ENCODE measurements at regions not wholly inside any gene's neighbourhood (a gene's known extent, or its start where the extent isn't known, plus 50 kb on each side); places are given as distances from the start of the nearest gene placed in this dataset.

GRCh38 chr5:125897089-125897488 lies 526.1 kb upstream of the GRAMD2B start:
- no peak for TF ChIP-seq CREB1 (IDR thresholded peaks at IDR 0.05)
- TF ChIP-seq CREB1 (CRISPR knock-in tag; IDR thresholded peaks at IDR 0.05) = no peak
- TF ChIP-seq, protein P1, sequence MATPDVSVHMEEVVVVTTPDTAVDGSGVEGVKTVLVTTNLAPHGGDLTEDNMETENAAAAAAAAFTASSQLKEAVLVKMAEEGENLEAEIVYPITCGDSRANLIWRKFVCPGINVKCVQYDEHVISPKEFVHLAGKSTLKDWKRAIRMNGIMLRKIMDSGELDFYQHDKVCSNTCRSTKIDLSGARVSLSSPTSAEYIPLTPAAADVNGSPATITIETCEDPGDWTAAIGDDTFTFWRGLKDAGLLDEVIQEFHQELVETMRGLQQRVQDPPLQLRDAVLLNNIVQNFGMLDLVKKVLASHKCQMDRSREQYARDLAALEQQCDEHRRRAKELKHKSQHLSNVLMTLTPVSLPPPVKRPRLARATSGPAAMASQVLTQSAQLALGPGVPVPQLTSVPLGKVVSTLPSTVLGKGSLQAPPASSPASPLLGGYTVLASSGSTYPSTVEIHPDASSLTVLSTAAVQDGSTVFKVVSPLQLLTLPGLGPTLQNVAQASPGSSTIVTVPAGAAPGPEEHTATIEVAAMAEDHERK (CRISPR knock-in tag; IDR thresholded peaks at IDR 0.05; ENCODE audit: low read depth) = no peak
- TF ChIP-seq ZFAT (CRISPR knock-in tag; conservative IDR thresholded peaks at IDR 0.05) = no peak
- TF ChIP-seq IKZF1 (IDR thresholded peaks at IDR 0.05) = no peak
- CTCF ChIA-PET (ENCODE audit: low intra/inter-chr PET ratio, low total read pairs) = no interaction called here
- intact Hi-C loops (cut with micrococcal nuclease; ENCODE audit: unreplicated experiment) = no loop called here
- Histone ChIP-seq H3K9me3 (ENCODE audit: low read length) (no peaks in the 10 kb centered on the region), H4K20me1 (ENCODE audit: insufficient read depth, low read length) (no peaks in the 10 kb centered on the region), H3K27ac (ENCODE audit: extremely low read length, insufficient read depth, low read length) (no peak overlapping the region), H3K79me2 (ENCODE audit: insufficient read depth, low read length) (no peaks in the 10 kb centered on the region), H3K9ac (ENCODE audit: insufficient read depth, low read depth, low read length) (no peak overlapping the region), H3K4me3 (replicated peaks in 1 of 3; ENCODE audit: insufficient read depth in 1 of 3, low read depth in 2 of 3, low read length in 3 of 3) (no peak overlapping the region), H3K4me2 (ENCODE audit: low read depth, low read length) (no peak overlapping the region), H3K27me3 (ENCODE audit: control insufficient read depth in 1 of 2, insufficient read depth in 2 of 2, low read length in 2 of 2) (no peaks in the 10 kb centered on the region), H2AFZ (ENCODE audit: low read length) (no peak overlapping the region), H3K4me1 (ENCODE audit: insufficient read depth, low read length) (no peaks in the 10 kb centered on the region), H3K36me3 (replicated peaks in 1 of 2; ENCODE audit: control insufficient read depth in 1 of 2, insufficient read depth in 2 of 2, low read length in 2 of 2) (no peaks in the 10 kb centered on the region)
- POLR2A ChIA-PET = no interaction called here
- no peak for ATAC-seq
- BruUV-seq (replicated peaks) = no TSS peak
- in situ Hi-C loops (cut with HindIII; ENCODE audit: extremely low pct_ligation_motif_present, low pct_unique_long_range_greater_than_20kb) = no loop called here
- DNase-seq (ENCODE audit: low spot score) = no peak
- FAIRE-seq = no peak

GRCh38 chr5:125898851-125899405 lies 524.3 kb upstream of the GRAMD2B start:
- H3K27ac ChIP-seq (ENCODE audit: extremely low read length, insufficient read depth, low read length) = no peak overlapping the region
- DNase-seq (ENCODE audit: low spot score) (no peak), ATAC-seq (no peak), FAIRE-seq (no peak)
- ChIA-PET POLR2A (no interaction called here), CTCF (ENCODE audit: low intra/inter-chr PET ratio, low total read pairs) (no interaction called here)
- no TSS peak for BruUV-seq (replicated peaks)
- in situ Hi-C loops (cut with HindIII; ENCODE audit: extremely low pct_ligation_motif_present, low pct_unique_long_range_greater_than_20kb) = no loop called here
- intact Hi-C loops (cut with micrococcal nuclease; ENCODE audit: unreplicated experiment) = no loop called here
- no peak for TF ChIP-seq RBM39 (IDR thresholded peaks at IDR 0.05; ENCODE audit: low read depth, low read length, poor library complexity, severe bottlenecking)
- TF ChIP-seq ZFAT (CRISPR knock-in tag; conservative IDR thresholded peaks at IDR 0.05) = no peak
- no peak for TF ChIP-seq RELA (CRISPR knock-in tag; IDR thresholded peaks at IDR 0.05)
- no peaks in the 10 kb centered on the region for H3K36me3 ChIP-seq (replicated peaks in 1 of 2; ENCODE audit: control insufficient read depth in 1 of 2, insufficient read depth in 2 of 2, low read length in 2 of 2)
- no peak overlapping the region for H3K4me3 ChIP-seq (replicated peaks in 1 of 3; ENCODE audit: insufficient read depth in 1 of 3, low read depth in 2 of 3, low read length in 3 of 3)
- no peak overlapping the region for H3K9ac ChIP-seq (ENCODE audit: insufficient read depth, low read depth, low read length)
- no peaks in the 10 kb centered on the region for H3K4me1 ChIP-seq (ENCODE audit: insufficient read depth, low read length)
- no peak overlapping the region for H2AFZ ChIP-seq (ENCODE audit: low read length)
- no peak overlapping the region for H3K4me2 ChIP-seq (ENCODE audit: low read depth, low read length)
- no peaks in the 10 kb centered on the region for H3K27me3 ChIP-seq (ENCODE audit: control insufficient read depth in 1 of 2, insufficient read depth in 2 of 2, low read length in 2 of 2)
- no peaks in the 10 kb centered on the region for H3K9me3 ChIP-seq (ENCODE audit: low read length)
- H4K20me1 ChIP-seq (ENCODE audit: insufficient read depth, low read length) = no peaks in the 10 kb centered on the region
- 24% methylated on average over 2 of the region's 2 CpGs for WGBS (ENCODE audit: low lambda C conversion rate)
- H3K79me2 ChIP-seq (ENCODE audit: insufficient read depth, low read length) = no peaks in the 10 kb centered on the region

All from HepG2 (cell line).